GM21723 (cell line): ENCODE measurements at regions not wholly inside any gene's neighbourhood (a gene's known extent, or its start where the extent isn't known, plus 50 kb on each side); places are given as distances from the start of the nearest gene placed in this dataset.
"Not testable (repeated sequence)": the region's sequence is repeated elsewhere in the genome, so short reads cannot be mapped to it uniquely, and the experiment has no call there.

Experiments used
- ATAC-seq: cut with Tn5 transposase; IDR thresholded peaks from one replicate; pipeline ENCODE4 v1.9.1; 2021; ENCODE audit warnings: mild to moderate bottlenecking, moderate library complexity; ENCODE audit not compliant: unreplicated experiment

DNA sequence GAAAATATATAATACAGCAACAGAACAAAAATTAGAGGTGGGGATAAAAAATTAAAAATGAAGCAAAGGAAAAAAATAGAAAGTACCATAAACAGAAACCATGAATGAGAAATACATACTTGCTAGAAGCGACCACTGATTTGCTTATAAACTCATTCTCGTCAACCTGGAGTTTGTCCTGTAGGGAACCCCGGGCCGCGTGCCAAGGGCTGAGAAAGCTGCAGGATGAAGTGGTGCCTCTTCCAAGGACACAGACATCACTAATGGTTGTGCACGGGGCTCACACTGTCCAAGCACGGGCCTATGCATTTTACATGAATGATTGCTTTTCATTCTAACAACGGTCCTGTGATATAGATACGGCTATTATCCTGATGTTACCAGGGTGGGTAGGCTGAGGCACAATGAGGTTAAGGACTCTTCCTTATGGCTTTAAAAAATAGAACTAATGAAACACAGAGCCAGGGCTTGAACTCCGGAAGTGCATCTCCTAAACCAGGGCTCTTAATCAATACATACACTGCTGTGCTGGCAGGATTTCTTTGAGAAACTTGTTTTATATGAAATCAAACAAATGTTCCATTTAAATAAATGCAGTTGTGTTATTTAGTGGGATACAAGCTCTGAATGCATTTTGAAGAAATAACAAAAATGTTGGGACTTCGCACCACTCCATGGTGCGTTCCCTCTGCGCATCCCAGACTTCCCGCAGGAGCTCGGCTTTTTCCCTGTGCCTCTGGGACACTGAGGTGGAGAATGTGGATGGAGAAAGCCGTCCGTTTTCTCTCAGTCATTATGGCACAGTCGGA is 113.9 kb upstream of the PHACTR3 start:
- ATAC-seq, result not testable (repeated sequence)

DNA sequence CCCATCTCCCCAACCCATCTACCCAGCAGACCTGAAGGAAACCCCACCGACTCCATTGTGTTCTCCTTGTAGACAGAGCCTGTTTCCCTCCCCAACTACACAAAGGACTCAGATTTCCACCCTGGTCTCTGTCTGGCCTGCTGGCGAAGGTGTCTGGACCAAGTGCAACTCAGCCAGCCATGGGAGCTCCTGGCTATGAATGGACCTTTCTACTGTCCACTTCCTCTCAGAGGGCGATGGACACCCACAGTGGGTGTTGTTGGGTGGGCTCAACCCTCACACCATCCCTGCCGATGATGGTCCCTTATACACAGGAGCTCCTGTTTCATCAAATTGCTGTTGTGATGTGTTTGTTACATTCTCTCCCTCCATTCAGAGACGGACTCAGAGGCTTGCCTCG is 112.5 kb upstream of the PHACTR3 start:
- no peak for ATAC-seq

DNA sequence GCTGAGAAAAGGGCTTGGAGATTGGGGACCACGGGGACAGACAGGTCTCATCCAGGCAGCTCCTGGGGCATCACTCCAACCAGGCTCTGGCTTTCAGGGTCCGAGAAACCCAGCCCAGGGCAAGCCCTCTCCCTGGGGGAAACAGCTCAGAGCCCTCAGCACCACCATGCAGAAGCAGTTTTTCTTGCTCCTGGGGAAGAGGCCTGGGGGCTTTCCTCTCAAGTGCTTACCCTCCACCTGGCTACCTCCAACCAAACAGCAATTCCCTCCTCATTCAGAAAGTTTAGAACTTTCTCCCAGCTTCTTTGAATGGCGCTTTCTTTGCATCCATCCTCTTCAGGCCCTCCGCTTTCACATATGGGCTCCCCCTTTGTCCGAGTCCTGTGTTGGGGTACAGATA is 110.4 kb upstream of the PHACTR3 start:
- ATAC-seq, result no peak

DNA sequence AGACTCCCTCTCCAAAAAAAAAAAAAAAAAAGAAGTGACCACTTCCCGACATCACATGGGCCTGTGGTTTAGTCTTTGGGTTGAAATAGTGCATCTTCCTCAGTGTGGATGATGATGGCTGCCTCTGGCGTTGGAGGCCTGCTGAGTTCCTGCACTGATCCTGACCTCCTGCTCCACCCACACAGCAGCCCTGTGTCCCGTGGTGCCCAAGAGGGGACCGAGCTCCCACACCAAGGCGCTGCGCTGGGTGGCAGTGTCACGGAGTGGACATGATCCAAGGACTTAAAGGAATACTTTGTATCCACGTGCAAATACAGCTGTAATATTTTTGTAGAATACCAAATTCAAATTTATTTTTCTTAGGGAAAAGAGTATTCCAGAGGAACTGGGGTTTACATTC is 109.2 kb upstream of the PHACTR3 start:
- no peak for ATAC-seq

DNA sequence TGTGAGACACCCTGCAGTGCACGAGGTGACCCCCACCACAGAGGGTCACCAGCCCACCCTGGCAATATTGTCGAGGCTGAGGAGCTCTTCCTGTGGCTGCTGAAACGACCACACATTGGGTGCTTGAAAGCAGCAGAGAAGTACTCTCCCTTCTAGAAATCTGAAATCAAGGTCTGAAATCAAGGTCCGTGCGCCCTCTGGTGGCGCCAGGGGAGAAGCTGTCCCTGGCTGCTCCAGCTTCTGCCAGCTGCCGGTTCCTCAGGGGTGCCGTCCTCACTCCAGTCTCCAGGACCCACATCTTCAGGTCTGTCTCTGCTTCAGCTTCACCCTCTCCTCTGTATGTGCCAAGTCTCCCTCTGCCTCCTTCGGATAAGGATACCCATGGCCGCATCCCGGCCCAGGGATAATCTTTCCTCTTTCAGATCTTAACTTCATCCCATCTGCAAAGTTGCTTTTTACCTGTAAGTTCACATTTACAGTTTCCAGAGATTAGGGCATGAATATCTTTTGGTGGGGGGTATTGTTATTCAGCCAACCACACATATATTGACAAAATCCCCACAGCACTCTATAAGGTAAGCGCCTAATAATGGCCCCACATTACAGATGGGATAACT is 108.3 kb upstream of the PHACTR3 start:
- ATAC-seq, result no peak

DNA sequence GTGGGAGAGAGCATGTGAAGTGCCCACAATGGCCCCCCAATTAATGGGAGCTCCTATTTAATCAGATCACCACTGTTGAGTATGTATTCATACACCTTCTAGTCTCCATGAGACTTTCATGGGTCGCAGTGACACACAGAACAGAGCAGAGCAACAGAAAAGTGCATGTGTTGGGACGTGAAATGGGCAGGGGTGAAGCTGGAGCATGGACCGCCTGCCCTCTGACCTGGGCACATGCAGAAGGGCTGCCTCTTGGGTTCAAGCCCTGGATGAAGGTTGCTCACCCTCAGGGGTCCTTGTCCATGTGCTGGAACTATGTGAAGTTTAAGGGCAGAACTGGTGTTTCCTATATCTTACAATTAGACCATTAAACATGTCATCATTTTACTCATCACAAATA is 106.0 kb upstream of the PHACTR3 start:
- ATAC-seq, result no peak

DNA sequence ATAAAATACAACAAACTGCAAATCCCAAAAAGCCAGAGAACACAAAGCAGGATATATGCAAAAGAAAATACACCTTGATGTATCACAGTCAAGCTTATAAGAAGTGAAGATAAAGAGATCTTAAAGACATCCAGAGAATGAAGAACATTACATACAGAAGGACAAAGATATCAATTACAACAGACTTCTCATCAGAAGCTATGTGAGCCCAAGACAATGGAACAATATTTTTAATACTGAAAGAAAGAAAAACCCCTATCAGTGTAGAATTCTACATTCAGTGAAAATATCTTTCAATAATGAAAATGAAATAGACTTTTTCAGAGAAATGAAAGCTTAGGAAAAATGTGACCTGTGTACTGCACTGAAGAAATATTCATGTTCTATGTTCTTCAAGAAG is 104.5 kb upstream of the PHACTR3 start:
- ATAC-seq, result no peak

DNA sequence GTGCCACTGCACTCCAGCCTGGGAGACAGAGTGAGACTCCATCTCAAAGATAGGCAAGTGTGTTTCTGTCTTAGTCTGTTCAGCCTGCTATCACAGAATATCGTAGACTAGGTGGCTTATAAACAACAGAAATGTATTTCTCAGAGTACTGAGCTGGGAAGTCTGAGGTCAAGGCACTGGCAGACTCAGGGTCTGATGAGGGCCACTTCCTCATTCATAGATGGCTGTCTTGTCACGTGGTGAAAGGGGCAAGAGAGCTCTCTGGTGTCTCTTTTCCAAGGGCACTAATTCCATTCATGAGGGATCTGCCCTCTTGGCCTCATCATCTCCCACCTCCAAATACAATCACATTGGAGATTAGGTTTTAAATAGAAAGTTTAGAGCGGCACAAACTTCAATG is 95.6 kb upstream of the PHACTR3 start:
- ATAC-seq, result no peak

DNA sequence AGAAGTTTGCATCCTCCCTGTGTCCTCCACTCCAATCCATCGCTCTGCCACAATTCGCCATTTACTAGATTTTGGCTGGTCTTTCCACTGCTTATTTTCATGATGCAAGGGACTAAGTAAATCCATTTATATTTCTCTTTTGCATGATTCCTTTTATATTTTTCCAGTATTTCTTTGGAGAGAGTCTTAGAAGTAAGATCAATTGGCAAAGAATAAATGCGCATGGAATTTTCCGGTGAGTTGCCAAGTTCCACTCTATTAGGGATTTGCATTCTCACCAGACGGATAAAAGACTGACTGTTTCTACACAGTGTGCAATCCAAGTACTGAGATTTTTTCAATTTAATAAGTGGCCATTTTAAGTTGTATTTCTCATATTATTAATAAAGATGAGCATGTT is 91.7 kb upstream of the PHACTR3 start:
- no peak for ATAC-seq

DNA sequence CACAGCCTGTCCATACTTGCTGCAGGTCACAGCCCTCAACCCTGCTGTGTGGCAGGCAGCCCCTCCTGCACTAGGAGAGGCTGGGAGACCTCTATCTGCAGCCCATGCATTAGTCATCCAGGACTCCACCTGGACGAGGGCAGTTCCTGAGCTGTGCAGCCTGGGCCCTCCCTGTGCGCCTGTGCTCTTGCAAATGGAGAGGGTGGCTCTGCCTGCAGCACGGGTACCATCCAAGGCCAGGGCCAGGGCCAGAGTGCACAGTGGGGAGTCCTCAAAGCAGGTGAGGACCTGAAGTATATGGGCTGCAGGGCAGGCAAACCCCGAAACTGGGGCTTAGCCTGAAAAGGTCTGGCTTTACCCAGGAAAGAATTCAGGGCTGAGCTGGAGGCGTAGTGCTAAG is 89.8 kb upstream of the PHACTR3 start:
- ATAC-seq, result no peak

DNA sequence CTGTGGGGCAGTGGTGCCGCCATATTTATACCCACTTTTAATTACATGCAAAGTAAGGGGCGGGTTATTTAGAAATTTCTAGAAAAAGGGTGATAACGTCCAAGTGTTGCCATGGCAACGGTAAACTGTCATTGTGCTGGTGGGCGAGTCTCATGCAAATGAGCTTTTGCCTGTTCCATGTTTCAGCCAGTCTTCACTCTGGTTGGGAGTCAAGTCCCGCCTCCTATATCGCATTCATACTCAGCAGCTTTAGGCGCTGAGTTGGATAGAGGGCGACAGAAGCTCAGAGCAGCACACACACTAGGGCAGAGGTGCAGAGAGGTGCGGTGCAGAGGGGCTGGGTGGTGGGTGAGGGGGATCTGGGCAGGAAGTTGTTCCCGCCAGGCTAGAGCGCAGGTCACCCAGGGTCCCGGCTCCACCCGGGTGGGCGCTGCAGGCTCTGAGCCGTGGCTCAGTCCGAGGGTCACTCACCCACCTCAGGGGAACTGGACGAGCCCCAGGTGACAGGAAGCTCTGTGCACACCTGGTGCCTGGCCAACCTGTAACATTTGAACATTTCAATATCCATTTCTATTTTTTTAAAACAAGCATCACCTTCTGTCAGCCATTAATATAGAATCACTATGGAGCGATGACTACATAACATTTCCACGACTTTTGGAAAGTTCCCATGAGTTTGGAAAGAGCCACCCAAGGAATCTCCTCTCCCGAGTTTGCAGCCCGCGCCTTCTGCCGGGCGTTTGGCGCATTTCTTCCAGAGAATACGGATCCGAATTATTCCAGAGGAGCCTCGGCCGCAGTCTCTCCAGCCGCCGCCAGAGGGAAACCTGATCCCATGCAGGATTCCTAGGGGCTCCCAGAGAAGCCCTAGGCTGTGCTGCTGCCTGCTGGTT is 89.1 kb upstream of the PHACTR3 start:
- no peak for ATAC-seq

DNA sequence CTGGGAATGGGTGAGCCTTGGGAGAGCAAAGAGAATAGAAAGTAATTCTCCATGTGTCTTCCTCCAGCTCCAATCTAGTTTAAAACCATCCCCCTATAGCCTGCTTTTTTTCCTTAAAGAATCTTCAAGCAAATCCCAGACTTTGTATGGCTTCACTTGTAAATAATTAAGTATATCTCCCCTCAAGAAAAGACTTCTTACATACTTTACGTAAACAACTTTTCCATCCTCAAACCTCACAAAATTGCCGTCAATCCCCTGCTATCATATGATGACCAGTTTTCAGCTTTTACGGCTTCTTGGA is 88.5 kb upstream of the PHACTR3 start:
- no peak for ATAC-seq

DNA sequence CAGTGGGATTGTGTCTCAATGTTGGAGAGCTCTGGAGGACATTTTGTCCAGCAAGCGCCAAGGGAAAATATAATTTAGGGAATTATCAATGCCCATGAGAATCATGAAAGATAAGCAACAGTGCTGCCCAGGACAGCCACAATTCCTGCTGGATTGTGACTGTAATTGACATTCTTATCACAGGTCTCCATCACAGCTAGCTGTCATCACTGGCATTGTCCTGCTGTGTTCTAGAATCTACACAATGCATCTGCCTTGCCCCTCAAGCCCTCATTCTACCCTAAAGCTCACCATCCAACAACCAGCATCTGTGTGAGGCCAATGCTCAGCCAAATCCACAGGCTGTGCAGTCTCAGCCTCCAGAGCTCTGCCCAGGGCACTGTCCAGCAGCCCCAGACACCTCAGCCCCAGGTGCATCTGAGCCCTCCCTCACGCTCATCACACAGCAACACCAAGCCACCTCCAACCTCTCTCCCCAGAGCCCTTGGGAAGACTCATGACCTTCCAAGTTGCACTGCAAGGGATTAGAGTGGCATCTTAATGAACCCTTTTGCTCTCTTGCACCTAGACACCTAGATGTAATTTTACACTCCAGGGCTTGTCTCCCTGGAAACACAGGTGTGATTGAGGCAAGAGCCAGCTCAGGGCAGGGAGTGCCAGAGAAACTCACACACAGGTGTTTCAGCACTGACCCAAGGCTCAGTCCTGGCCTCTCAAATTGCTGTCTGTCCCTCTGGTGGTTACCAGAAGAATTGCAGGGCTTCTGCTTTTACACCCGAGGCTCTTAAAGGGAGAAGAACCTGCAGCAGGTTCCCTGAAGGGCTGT is 85.2 kb upstream of the PHACTR3 start:
- peak; percentile 51 for ATAC-seq

DNA sequence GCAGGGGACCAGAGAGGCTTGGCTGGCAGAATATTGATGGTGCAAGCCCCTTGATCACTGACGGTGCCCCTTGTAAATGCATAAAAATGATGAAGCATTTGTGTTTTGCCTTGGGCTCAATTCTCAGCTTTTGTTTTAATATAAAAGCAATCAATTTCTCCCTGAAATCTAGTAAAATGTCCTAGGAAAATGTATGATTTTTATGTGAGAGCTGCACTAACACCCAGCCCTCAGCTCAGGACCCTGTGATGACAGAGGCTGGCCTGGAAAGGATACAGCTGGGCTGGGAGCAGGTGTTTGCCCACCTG is 84.7 kb upstream of the PHACTR3 start:
- ATAC-seq, result no peak

DNA sequence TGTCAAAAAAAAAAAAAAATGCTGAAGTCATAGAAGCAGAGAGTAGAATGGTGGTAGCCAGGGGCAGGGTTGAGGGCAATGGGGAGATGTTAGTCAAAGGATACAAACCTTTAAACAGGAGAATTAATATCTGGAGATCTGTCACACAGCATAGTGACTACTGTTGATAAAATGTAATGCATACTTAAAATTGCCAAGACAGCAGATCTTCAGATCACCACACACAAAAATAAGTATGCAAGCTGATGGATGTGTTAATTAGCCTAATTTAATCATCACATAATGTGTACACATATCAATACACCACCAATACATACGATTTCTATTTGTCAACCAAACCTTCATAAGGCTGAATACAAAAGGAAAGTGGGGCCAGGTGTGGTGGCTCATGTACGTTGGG is 83.5 kb upstream of the PHACTR3 start:
- ATAC-seq, result no peak

DNA sequence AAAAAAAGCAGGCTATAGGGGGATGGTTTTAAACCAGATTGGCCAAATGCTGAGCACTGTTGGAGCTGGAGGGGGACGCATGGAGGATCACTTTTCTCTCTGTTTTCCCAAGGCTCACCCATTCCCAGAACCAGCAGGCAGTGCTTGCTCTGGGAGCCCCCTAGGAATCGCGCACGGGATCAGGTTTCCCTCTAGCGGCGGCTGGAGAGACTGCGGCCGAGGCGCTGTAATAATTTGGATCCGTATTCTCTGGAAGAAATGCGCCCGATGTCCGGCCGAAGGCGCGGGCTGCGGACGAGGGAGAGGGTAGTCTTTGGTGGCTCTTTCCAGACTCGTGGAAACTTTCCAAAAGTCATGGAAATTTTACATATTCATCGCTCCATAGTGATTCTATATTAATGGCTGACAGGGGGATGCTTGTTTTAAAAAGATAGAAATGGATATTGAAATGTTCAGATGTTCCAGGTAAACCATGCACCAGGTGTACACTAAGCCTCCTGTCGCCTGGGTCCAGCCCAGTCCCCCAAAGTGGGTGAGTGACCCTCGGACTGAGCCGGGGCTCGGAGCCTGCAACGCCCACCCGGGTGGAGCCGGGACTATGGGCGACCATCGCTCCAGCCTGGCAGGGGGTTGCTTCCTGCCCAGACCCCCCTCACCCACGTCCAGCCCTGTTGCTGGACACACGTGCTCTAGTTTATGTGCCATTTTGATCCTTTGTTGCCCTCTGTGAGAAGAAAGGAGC is 78.7 kb upstream of the PHACTR3 start:
- no peak for ATAC-seq

DNA sequence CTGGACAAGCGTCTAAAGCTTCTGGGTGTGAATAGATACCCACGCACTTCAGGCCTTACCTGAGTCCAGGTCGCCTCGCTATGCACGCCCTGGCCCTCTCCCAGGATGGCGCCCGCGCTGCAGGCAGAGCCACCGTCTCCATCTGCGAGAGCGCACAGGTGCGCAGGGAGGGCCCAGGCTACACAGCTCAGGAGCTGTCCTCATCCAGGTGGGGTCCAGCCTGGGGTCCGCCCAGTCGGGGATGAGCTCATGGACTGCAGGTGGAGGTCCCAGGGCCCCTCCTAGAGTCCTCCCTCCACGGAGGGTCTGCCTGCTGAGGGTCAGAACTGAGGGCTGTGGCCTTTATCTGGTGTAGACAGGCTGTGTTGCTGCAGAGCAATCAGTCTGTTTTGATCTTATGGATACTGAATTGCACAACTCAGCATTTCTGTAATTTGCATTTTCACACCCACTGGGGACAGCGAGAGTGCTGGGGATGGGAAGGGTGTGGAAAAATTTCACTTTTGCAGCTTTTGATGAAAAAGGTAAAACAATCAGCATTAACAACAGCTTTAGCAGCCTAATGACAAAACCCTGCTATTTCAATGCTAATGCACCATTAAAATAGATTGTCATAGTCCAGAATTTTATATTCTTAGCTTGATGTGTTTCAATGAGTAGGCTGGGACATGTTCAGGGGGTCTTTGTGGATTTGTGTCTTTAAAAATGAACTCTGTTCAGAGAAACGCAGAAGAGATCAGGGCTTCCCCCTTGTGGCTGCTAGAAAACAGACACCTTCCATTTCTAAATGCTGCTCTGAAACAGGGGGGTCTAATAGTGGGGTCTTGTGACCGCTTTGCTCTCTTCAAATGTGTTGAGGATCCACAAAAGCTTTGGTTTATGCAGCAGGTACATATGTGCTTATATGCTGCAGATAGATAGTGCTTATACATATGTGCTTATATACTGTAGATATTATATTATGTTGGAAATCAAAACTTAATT is 77.8 kb upstream of the PHACTR3 start:
- ATAC-seq, result no peak

DNA sequence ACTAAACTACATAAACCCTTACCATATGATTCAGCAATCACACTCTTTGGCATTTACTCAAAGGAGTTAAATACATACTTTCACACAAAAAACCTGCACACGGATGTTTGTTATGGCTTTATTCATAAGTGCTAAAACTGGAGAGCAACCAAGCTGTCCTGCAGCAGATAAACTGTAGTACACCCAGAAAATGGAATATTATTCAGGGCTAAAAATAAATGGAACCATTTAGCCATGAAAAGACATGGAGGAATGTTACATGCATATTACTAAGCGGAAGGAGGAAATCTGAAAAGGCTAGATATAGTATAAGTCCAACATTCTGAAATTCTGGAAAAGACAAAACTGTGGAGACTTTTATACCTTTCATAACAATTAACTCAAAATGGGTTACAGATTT is 73.6 kb upstream of the PHACTR3 start:
- ATAC-seq, result no peak

DNA sequence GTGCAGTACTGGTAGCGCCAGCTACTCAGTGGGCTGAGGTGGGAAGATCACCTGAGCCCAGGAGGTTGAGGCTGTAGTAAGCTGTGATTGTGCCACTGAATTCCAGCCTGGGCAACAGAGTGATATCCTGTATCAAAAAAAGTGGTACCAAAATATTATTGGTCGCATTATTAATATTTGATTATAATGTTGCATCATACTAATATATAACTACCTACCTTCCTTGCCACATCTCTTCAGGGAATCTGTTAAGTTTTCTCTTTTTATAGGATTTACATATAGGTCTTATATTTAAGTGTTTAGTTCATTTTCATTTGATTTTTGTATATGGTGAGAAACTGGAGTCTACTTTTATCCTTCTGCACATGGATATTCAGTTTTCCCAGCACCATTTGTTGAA is 66.3 kb upstream of the PHACTR3 start:
- no peak for ATAC-seq
